ENCODE measurements at regions not wholly inside any gene's neighbourhood (a gene's known extent, or its start where the extent isn't known, plus 50 kb on each side); places are given as distances from the start of the nearest gene placed in this dataset.

DNA sequence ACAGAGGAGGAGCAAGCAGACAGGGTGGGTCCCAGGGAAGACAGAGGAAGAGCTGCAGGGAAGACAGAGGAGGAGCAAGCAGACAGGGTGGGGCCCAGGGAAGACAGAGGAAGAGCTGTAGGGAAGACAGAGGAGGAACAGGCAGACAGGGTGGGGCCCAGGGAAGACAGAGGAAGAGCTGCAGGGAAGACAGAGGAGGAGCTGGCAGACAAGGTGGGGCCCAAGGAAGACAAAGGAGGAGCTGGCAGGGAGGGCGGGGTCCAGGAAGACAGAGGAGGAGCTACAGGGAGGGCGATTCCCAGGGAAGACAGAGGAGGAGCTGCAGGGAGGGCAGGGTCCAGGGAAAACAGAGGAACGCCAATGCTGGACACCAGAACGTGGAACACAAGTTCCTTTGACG lies 66.5 kb downstream of the PLXNA1 start:
- DNase-seq = no peak

DNA sequence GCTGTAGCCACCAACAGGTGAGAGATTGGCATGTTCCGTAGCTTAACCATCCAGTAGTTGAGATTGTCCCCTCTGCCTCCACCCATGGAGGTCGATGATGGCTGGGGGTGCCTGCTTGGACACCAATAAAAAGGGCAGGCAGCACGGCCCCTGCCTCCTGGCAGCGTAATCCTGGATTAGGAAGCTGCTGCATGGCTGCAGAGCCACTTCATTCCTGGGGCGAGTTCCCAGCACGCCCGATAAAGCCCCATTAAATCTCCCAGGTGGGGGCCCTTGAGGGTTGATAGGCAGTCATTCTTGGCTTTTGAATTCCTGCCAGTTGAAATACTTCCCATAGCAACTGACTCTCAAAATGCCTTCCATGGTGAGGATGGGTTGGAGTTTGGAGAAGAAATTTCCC lies 67.8 kb downstream of the PLXNA1 start:
- DNase-seq = peak; percentile 13

- DNase-seq = no peak
These were observed 69.2 kb downstream of the PLXNA1 start for GRCh38 chr3:127052121-127052561.

DNA sequence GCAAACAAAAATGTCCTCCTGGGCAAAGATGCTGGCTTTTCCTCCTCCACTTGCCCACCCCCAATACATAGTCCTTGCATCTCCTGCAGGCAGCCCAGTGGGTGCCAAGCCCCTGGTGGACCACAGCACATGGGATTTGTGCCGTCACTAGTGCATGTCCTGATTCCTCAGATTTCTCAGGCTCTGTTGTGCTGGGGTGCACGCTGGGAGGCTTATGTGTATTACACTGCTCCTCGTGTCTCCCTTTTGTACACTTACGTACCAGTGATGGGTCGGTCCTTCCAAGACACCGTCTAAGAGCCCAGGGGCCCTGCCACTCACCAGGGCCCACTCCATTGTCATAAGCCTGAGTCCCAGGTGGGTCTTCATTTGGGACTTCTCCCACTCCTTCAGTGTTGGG lies 70.1 kb downstream of the PLXNA1 start:
- DNase-seq = no peak

- DNase-seq = no peak
These were observed 70.5 kb downstream of the PLXNA1 start for GRCh38 chr3:127053450-127053849.

- no peak for DNase-seq
These were observed 71.1 kb downstream of the PLXNA1 start for GRCh38 chr3:127053979-127054378.

DNA sequence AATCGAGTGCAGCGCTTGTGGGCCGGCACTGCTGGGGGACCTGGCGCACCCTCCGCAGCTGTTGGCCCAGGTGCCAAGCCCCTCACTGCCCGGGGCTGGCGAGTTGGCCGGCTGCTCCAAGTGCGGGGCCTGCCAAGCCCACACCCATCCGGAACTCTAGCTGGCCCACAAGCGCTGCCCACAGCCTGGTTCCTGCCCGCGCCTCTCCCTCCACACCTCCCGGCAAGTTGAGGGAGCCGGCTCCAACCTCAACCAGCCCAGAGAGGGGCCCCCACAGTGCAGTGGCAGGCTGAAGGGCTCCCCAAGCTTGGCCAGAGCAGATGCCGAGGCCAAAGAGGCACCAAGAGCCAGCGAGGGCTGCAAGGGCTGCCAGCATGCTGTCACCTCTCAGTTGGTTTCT lies 73.4 kb downstream of the PLXNA1 start:
- no peak for DNase-seq

- DNase-seq = no peak
These were observed 74.1 kb downstream of the PLXNA1 start for GRCh38 chr3:127056976-127057375.

DNA sequence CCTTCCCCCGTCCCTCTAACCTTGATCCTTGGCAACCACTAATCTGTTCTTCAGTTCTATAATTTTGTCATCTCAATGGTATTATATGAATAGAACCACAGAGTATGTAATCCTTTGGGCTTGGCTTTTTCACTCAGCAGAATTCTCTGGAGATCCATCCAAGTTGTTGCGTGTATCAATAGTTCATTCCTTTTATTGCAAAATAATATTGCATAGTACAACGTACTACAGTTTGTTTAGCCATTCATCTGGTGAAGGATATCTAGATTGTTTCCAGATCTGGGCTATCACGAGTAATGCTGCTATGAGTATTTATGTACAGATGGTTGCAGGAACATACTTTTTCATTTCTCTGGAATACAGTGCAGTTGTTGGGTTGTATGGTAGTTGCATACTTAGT lies 76.2 kb downstream of the PLXNA1 start:
- no peak for DNase-seq

DNA sequence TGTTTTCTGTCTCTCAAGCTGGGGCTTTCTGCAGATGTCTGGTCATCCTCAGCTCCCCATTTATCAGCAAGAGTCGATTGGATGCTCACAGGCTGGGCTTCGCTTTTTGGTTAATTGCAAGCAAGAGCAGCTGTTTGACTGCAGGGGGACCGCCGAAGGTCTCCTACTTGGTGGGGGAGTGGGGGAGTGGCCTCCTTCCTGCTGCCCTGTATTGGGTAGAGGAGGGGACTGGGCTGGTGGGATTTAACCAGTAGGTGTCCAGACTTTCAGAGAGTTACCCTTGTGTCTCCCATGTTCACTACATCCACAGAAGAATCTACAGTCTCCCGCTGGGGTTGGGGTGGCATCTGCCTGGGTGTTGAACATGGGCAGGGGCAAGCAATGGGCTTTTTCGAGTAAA lies 78.7 kb downstream of the PLXNA1 start:
- peak; percentile 22 for DNase-seq

DNA sequence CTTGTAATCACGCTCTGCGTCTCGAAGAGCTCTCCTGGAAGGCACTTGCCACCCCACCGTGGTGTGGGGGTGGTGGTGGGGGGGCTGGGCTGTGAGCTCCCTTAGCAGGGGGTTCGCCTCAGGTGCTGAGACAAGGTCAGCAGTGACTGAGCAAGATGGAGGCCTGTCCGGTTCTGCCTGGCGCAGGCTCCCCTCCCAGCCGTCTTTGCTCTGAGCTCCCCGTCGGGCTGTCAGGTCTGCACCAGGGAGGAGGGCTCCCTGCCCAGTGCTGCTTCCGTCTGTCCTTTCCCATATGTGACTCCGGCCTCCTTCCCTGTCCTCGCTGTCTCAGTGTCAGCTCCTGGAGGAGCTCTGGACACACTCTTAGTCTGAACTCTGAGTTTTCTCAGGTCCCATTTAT lies 80.0 kb downstream of the PLXNA1 start:
- DNase-seq = no peak

GRCh38 chr3:127063916-127064315 lies 81.0 kb downstream of the PLXNA1 start:
- DNase-seq = no peak

DNA sequence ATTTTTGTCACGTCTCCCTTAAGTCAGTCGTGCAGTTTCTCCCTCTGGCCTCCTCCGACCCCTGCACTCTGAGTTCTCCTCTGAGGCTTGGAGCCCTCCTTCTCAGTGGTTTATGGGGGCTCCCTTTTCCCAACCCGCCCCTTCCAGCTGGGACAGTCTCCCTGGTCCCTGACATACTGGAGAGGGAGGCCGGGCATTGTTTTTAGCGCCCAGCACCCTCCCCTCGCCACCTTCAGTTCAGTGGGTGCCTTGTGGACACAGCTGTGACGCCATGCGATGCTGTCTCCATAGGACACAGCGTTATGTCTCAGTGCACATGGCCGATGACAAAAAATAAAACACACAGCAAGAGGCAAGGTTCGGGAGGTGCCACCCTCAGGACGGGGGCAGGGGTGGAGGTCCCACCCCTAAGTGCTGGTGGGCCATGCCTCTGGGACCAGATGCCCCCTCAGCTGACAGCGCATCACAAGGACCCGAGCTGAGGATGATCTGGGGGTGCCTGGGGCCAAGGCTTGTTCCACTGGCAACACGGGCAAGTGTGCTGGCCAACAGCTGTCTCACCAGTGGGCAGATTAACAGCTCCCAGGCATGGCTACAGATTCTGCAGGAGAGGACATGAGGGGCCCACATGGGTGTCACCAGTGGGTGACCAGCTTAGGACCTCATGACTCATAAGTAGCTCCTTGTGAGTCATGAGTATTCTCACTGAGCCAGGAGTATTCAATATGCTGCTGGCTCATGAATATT lies 81.6 kb downstream of the PLXNA1 start:
- DNase-seq = no peak

GRCh38 chr3:127065138-127065427 lies 82.2 kb downstream of the PLXNA1 start:
- DNase-seq = no peak

GRCh38 chr3:127065561-127066290 lies 82.8 kb downstream of the PLXNA1 start:
- no peak for DNase-seq

- DNase-seq = no peak
These were observed 83.7 kb downstream of the PLXNA1 start for GRCh38 chr3:127066635-127067034.

- peak; percentile 21 for DNase-seq
These were observed 84.4 kb downstream of the PLXNA1 start for GRCh38 chr3:127067116-127067910.

DNA sequence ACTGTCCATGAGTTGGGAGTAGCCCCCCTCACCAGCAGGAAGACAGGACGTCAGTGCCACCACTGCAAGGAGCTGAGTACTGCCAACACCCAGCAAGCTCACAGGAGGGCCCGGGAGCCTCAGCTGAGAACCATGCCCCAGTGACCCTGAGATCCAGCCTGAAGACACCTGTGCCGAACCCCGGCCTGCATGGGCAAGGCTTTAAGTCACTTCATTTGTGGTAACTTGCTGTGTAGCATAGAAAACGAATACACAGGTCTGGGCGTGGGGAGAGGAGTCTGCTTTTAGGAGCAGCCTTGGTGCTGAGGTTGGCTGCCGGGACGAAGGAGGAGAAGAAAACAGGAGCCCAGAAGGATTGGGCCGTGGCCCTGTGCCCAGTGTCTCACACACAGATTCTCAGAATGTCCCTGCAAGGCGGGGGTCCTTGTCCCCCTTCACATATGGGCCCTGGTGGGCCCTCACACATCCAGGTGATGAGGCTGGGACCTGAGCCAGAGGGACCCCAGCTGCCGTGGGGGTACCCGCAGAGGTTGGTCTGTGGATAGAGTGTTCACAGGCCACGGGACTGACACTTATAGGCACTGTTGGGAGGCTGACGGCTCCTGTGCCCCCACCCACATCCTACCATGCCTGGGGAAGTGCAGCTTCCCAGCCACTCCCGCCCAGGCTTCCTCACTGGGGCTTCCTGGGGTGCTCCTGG lies 85.3 kb downstream of the PLXNA1 start:
- no peak for DNase-seq

DNA sequence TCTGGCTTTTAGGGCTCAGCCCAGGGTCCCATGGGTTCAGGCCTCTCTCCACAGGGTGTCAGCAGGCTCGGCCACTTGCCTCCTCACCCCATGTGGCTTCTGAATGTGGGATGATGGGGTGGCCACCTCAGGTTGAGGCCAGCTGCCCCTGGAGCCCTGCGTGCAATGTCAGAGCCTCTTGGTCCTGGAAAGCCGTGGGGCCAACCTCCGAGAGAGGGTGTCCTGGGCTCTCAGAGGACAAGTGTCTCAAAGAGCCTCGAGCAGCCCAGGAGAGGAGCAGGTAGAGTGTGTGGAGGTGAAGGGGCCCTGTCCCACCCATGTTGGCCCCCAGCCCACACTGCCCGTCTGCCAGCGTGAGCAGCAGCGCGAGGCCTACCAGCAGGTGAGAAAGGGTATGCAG lies 86.0 kb downstream of the PLXNA1 start:
- no peak for DNase-seq

DNA sequence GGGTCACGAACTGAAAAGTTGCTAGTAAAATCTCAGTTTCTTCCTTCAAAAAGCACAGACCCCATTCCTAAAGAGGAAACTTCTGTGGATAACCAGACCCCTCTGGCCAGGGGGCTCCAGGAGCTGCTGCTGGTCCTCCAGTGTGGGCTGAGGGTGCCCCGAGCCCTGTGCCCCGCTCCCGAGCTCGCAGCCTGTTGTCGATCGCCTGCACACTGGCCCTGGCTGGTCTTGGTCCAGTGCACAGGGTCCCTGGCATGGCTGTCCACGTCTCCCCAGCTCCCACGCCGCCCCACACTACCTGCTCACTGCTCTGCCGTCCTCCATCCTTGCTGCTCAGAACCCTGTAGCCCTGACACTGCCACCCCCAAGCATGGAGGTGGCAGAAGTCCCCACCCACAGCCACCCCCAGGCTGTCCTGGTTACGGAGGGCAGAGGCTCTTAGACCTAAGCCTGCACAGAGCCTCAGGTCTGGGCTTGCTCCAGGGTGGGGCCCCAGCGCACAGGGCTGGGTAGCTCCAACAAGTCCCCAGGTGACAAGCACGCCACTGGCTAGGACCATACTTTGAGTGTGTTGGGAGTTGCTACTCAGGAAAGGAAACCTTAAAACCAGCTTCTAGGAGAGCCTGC lies 87.0 kb downstream of the PLXNA1 start:
- DNase-seq = no peak

GRCh38 chr3:127070776-127071175 lies 87.9 kb downstream of the PLXNA1 start:
- DNase-seq = no peak

DNA sequence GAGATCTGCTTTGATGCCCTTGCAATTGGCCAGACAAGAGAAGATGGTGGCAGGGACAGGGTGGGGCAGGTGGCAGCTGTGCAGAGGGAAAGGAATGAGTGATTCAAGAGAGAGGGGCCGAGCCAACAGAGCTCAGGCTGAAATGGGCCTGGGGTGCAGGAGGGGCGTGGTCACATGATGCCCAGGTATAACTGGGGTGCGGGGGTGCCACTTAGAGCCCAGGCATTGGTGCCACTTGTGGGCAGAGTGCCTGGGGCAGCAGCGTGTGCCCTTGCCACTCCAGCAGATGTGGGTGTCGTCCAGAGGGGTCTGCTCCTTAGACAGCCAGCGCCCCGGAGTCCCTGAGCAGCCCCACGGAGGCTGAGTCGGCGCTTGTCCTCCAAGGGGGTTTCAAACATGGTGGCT lies 88.7 kb downstream of the PLXNA1 start:
- DNase-seq = no peak

DNA sequence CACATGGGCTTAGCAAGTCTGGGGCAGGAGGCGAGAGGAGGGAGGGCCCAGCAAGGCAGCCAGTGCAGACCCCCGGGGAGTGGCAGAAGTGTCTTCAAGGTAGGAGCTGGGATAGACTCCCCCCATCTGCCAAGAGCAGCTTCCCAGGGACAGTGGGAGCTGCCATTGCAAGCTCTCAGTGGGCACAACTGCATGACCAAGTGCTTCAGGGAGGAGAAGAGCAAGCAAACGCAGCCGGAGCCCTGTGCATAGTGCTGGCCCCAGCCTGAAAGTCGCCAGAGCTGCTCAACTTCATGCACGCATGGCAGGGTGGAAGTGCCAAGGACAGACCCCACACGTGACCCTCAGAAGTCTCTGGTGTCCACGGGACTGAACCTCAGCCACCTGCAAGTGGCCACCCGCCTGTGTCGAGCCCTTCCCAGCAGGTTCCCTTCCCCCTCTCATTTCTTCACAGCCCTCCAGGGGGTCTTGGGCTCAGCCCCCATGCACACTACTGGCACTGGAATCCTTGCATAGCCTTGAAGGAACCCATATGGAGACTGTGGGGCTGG lies 89.4 kb downstream of the PLXNA1 start:
- no peak for DNase-seq
